ENCODE measurements at regions not wholly inside any gene's neighbourhood (a gene's known extent, or its start where the extent isn't known, plus 50 kb on each side); places are given as distances from the start of the nearest gene placed in this dataset.

DNA sequence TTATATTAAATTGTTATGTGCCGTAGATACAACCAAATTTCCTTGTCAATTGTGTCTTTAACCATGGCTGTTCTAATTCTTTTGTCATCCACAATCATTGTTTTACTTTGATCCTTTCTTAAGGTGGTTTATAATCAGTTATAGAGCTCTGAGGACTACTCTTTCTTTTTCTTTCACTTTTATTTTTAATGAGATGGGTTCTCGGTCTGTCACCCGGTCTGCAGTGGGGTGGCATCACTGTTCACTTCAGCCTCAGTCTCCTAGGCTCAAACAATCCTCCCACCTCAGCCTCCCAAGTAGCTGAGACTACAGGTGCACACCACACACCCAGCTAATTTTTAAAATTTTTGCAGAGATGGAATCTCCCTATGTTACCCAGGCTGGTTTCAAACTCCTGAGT lies 74.2 kb downstream of the ANXA2R start:
- intact Hi-C loops (cut with micrococcal nuclease), result no loop called here
- no peaks in the 10 kb centered on the region for H3K9me3 Mint-ChIP-seq
- no peaks in the 10 kb centered on the region for H3K36me3 Mint-ChIP-seq (ENCODE audit: low read depth)
- H3K27me3 Mint-ChIP-seq (ENCODE audit: low read depth), result no peaks in the 10 kb centered on the region
- no peak for DNase-seq
- peaks cover 6% of the 10 kb centered on the region for H3K4me1 Mint-ChIP-seq (ENCODE audit: low read depth)
- peak overlapping the region; percentile 32 for H3K4me3 Mint-ChIP-seq
- CTCF ChIA-PET, result interaction anchor here (0.6 to 1.1 kb wide), 2 partner anchors 27 to 57 kb away, joined by 3 to 7 read pairs; no protein-coding TSS in a partner anchor
- H3K27ac Mint-ChIP-seq, result no peak overlapping the region

DNA sequence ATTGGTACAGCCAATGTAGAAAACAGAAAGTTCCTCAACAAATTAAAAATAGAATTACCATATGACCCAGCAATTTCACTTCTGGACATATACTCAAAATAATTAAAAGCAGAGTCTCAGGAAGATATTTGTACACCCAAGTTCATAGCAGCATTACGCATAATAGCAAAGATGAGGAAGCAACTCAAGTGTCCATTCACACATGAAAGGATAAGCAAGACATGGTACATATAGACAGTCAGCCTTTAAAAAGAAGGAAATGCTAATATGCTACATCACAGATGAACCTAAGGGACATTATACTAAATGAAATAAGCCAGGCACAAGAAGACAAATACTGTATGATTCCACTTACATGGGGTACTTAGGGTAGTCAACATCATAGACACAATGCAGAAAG lies 76.7 kb downstream of the ANXA2R start:
- CTCF ChIA-PET, result interaction anchor here (1.0 kb wide), 1 partner anchor 14 kb away, joined by 3 read pairs; no protein-coding TSS in a partner anchor
- no peak overlapping the region for H3K27ac Mint-ChIP-seq

DNA sequence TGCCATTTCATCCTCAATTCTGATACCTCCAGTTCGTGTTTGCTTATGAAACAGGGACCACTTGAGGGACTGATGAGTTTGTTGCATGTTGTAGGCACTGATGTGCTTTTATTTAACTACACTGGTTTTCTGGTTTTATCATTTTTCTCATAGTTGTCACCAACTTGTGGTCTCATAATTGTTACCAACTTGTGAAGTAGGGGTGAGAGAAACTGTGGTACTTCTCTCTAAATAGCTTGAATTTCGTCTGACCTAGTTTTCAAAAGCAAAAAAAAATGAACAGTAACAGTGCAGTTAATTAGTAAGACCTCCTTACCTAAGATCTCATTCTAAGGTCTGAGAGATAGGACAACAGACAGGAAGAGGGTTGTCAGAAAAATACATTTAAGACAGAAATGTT lies 78.0 kb downstream of the ANXA2R start:
- no peaks in the 10 kb centered on the region for H3K27me3 Mint-ChIP-seq (ENCODE audit: low read depth)
- no peak overlapping the region for H3K4me3 Mint-ChIP-seq
- CTCF ChIA-PET, result interaction anchor here (1.1 kb wide), 1 partner anchor 13 kb away, joined by 3 read pairs; no protein-coding TSS in a partner anchor
- no peaks in the 10 kb centered on the region for H3K36me3 Mint-ChIP-seq (ENCODE audit: low read depth)
- H3K4me1 Mint-ChIP-seq (ENCODE audit: low read depth), result peaks cover 6% of the 10 kb centered on the region
- no peak overlapping the region for H3K27ac Mint-ChIP-seq
- no peak for DNase-seq
- intact Hi-C loops (cut with micrococcal nuclease), result no loop called here
- H3K9me3 Mint-ChIP-seq, result no peaks in the 10 kb centered on the region

More for the DNA sequence above, 76.7 kb downstream of the ANXA2R start:
- peaks cover 6% of the 10 kb centered on the region for H3K4me1 Mint-ChIP-seq (ENCODE audit: low read depth)
- intact Hi-C loops (cut with micrococcal nuclease), result no loop called here
- H3K9me3 Mint-ChIP-seq, result no peaks in the 10 kb centered on the region
- no peak for DNase-seq
- no peaks in the 10 kb centered on the region for H3K27me3 Mint-ChIP-seq (ENCODE audit: low read depth)
- no peaks in the 10 kb centered on the region for H3K36me3 Mint-ChIP-seq (ENCODE audit: low read depth)
- H3K4me3 Mint-ChIP-seq, result no peak overlapping the region

DNA sequence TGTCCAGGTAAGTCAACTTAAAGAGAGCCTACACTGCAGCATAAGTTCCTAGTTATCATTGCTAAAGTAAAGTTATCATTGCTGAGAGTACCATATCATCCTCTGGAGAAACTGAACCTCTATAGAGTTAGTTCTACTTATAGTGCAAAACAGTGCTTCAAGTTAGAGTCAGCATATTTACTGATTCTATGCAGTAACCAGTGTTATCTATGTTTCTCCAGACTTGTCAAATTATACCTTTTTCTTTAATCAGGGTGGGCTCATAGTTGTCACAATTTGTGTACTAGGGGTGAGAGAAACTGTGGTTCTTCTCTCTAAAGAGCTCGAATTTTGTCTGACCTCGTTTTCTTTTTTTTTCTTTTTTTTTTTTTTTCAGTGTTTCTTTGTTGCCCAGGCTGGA lies 79.6 kb downstream of the ANXA2R start:
- Mint-ChIP-seq H3K4me3 (no peak overlapping the region), H3K9me3 (no peaks in the 10 kb centered on the region), H3K27me3 (ENCODE audit: low read depth) (no peaks in the 10 kb centered on the region), H3K27ac (no peak overlapping the region), H3K36me3 (ENCODE audit: low read depth) (no peaks in the 10 kb centered on the region), H3K4me1 (ENCODE audit: low read depth) (no peaks in the 10 kb centered on the region)
- intact Hi-C loops (cut with micrococcal nuclease), result no loop called here
- DNase-seq, result no peak
- CTCF ChIA-PET, result interaction anchor here (0.7 kb wide), 1 partner anchor 110 kb away, joined by 3 read pairs; no protein-coding TSS in a partner anchor

DNA sequence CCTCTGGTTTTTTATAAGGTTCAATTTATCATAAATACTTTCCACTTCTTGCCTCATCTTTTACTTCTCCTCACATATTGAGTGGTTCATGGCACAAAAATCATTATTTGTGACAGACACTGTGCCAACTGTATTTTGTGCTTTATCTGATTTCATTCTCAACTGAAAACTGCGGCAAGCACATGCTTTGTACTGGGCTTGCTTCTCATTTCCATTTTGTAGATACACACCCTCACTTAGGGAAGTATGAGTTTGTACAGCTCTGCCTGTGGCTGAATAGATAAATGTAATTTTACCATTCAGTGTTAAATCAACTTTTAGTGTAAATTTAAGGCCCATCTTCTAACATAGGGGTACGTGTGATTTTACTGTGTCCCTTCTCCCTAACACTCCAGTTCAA lies 83.6 kb downstream of the ANXA2R start:
- no peak for DNase-seq
- peaks cover 4% of the 10 kb centered on the region for H3K4me1 Mint-ChIP-seq (ENCODE audit: low read depth)
- no peak overlapping the region for H3K27ac Mint-ChIP-seq
- H3K4me3 Mint-ChIP-seq, result no peak overlapping the region
- CTCF ChIA-PET, result no interaction called here
- H3K36me3 Mint-ChIP-seq (ENCODE audit: low read depth), result peaks cover 11% of the 10 kb centered on the region
- intact Hi-C loops (cut with micrococcal nuclease), result loop anchor here (10.0 kb wide), 1 partner anchor 598 kb away; the partner anchor contains the start of gene PAIP1
- H3K27me3 Mint-ChIP-seq (ENCODE audit: low read depth), result no peaks in the 10 kb centered on the region
- peaks cover 14% of the 10 kb centered on the region for H3K9me3 Mint-ChIP-seq

DNA sequence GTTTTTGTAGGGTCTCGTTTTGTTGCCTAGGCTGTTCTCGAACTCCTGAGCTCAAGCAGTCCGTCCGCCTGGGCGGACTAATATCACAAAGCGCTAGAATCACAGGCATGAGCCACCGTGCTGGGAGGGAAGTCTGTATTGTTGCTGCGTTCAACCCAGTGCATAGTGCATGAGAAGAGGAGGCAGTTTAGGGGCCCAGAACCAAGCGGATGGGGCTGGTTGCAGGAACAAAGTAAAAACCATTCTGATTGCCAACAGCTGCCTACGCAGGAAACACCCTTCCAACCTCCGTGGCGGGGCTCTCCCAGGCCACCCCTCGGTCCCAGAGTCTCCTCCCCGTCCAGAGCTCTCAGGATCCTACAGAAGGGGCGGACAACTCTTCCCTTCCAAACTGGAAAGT lies 87.1 kb downstream of the ANXA2R start:
- Mint-ChIP-seq H3K4me1 (ENCODE audit: low read depth) (peaks cover 9% of the 10 kb centered on the region), H3K36me3 (ENCODE audit: low read depth) (peaks cover 11% of the 10 kb centered on the region), H3K27ac (no peak overlapping the region), H3K9me3 (peaks cover 14% of the 10 kb centered on the region), H3K27me3 (ENCODE audit: low read depth) (no peaks in the 10 kb centered on the region), H3K4me3 (peak overlapping the region; percentile 6)
- no peak for DNase-seq
- CTCF ChIA-PET, result interaction anchor here (1.4 to 2.0 kb wide), 2 partner anchors 41 to 44 kb away, joined by 6 read pairs; no protein-coding TSS in a partner anchor
- intact Hi-C loops (cut with micrococcal nuclease), result loop anchor here (5.0 to 10.0 kb wide), 3 partner anchors 169 to 602 kb away; partner anchors contain the start of genes CCDC152, PAIP1 and ZNF131

DNA sequence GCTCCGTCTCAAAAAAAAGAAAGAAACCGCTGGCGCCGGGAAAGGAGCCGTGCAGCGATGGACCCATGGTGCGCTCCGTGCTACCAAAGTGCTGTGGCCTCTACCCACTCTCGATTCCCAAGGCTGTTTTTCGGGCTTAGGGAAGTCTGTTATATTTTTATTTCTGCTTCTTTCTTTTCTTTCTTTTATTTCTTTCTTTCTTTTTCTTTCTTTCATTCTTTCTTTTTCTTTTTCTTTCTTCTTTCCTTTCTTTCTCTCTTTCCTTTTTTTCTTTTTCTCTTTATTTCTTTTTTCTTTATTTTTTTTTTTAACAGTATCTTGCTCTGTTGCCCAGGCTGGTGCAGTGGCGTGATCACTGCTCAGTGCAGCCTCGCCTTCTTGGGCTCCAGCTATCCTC lies 87.5 kb downstream of the ANXA2R start:
- Mint-ChIP-seq H3K4me1 (ENCODE audit: low read depth) (peaks cover 9% of the 10 kb centered on the region), H3K9me3 (peaks cover 14% of the 10 kb centered on the region), H3K36me3 (ENCODE audit: low read depth) (peaks cover 11% of the 10 kb centered on the region), H3K27me3 (ENCODE audit: low read depth) (no peaks in the 10 kb centered on the region), H3K4me3 (peak overlapping the region; percentile 87), H3K27ac (peak overlapping the region; percentile 88)
- intact Hi-C loops (cut with micrococcal nuclease), result loop anchor here (5.0 to 10.0 kb wide), 3 partner anchors 170 to 602 kb away; partner anchors contain the start of genes CCDC152, PAIP1 and ZNF131
- CTCF ChIA-PET, result interaction anchor here (1.3 to 2.0 kb wide), 3 partner anchors 12 to 44 kb away, joined by 3 to 6 read pairs (median 6); no protein-coding TSS in a partner anchor
- DNase-seq, result no peak

DNA sequence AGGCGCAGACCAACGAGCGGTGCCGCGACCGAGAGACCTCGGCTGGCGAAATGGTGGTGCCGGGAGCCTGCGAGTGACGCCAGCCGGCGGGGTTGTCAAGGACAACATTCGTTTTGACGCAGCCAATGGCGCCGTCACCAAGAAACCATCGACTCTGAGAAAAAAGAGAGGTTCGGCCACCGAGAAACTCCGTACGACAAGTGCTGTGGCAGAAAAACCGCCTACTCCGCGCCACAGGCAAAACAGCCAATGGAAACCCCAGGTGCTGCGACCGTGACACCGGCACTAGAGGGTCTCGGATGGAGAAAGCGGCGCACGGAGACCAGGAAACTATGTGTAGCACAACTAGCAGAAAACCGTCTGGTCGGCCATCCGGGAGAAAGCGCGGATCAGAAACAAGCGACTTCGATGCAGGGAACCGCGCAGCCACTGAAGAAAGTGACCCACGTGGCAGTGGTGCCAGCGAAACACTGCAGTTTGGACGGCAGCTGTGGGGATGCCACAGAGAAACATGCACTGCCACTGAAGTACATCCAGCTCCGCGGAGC lies 88.8 kb downstream of the ANXA2R start:
- peak; percentile 76 for DNase-seq
- H3K4me1 Mint-ChIP-seq (ENCODE audit: low read depth), result peaks cover 9% of the 10 kb centered on the region
- CTCF ChIA-PET, result interaction anchor here (0.8 to 4.3 kb wide), 6 partner anchors 13 to 90 kb away, joined by 3 to 32 read pairs (median 6); no protein-coding TSS in a partner anchor
- no peaks in the 10 kb centered on the region for H3K27me3 Mint-ChIP-seq (ENCODE audit: low read depth)
- H3K36me3 Mint-ChIP-seq (ENCODE audit: low read depth), result peaks cover 11% of the 10 kb centered on the region
- peaks cover 14% of the 10 kb centered on the region for H3K9me3 Mint-ChIP-seq
- intact Hi-C loops (cut with micrococcal nuclease), result loop anchor here (1.0 to 10.0 kb wide), 7 partner anchors 57 to 603 kb away; partner anchors contain the start of genes CCDC152, PAIP1 and ZNF131
- H3K4me3 Mint-ChIP-seq, result peak overlapping the region; percentile 87
- peak overlapping the region; percentile 88 for H3K27ac Mint-ChIP-seq

DNA sequence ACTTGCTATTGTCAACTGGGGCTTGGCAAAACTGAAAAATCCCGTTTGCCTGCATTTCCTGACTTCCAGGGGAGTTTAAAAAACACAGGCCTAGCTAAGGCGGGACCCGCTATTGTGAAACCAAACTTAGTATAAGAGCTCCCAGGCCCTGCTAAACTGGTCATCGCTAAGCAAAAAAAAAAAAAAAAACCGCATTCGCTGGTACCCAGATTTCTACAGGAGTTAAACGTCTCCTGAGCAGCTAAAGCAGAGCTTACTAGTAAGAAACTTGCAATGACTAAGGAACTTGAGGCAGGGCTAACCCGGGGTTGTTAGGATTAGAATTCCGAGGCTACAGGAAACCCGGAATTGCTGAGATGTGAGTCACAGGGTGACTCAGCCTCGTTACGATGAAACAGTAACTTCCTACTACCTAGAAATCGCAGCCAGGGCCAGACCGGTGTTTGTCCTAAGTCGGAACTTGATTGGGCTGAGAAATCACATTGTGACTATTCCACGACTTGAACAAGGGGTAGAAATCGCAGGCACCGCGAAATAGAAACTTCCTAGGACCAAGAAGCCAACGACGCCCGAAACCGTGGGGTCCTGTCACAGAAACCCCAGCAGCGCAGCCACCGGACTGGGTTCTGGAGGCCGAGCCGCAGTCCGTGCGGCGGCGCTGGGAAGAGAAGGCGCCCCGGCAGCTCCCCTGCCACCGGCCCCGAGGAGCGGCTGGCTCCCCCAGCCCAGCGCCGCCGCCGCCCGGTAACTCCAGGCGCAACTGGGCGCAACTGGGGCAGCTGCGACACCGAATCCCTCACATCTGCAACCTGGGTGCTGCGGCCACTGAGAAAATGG lies 89.4 kb downstream of the ANXA2R start:
- CTCF ChIA-PET, result interaction anchor here (1.0 to 4.3 kb wide), 12 partner anchors 34 to 174 kb away, joined by 3 to 32 read pairs (median 6); no protein-coding TSS in a partner anchor
- Mint-ChIP-seq H3K9me3 (peaks cover 14% of the 10 kb centered on the region), H3K27ac (peak overlapping the region; percentile 88), H3K4me3 (peak overlapping the region; percentile 87), H3K4me1 (ENCODE audit: low read depth) (peaks cover 9% of the 10 kb centered on the region), H3K36me3 (ENCODE audit: low read depth) (peaks cover 11% of the 10 kb centered on the region), H3K27me3 (ENCODE audit: low read depth) (no peaks in the 10 kb centered on the region)
- peak; percentile 83 for DNase-seq
- intact Hi-C loops (cut with micrococcal nuclease), result loop anchor here (1.0 to 10.0 kb wide), 13 partner anchors 19 to 604 kb away; partner anchors contain the start of genes ANXA2R, CCDC152, PAIP1 and ZNF131

DNA sequence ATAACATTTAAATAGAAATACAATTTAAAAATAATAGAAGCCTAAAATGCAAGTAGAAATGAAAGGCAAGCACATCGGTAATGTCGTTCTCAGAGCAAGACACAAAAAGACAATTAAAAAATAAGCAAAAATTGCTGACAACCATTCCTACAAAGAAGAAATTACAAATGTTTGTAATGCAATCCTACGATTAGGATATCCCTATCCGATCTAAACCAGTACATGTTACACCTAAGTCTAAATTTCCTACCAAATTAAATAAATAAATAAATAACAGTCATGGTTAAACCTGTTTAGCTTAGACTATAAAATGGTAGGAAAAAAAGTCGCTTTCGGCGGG lies 90.0 kb downstream of the ANXA2R start:
- Mint-ChIP-seq H3K27ac (no peak overlapping the region), H3K4me3 (peak overlapping the region; percentile 87), H3K9me3 (peaks cover 11% of the 10 kb centered on the region), H3K4me1 (ENCODE audit: low read depth) (peaks cover 9% of the 10 kb centered on the region), H3K36me3 (ENCODE audit: low read depth) (peaks cover 11% of the 10 kb centered on the region), H3K27me3 (ENCODE audit: low read depth) (no peaks in the 10 kb centered on the region)
- intact Hi-C loops (cut with micrococcal nuclease), result loop anchor here (1.0 to 10.0 kb wide), 11 partner anchors 19 to 605 kb away; partner anchors contain the start of genes ANXA2R, CCDC152, PAIP1 and ZNF131
- DNase-seq, result no peak
- CTCF ChIA-PET, result interaction anchor here (1.0 to 4.3 kb wide), 12 partner anchors 12 to 174 kb away, joined by 3 to 32 read pairs (median 4); no protein-coding TSS in a partner anchor

DNA sequence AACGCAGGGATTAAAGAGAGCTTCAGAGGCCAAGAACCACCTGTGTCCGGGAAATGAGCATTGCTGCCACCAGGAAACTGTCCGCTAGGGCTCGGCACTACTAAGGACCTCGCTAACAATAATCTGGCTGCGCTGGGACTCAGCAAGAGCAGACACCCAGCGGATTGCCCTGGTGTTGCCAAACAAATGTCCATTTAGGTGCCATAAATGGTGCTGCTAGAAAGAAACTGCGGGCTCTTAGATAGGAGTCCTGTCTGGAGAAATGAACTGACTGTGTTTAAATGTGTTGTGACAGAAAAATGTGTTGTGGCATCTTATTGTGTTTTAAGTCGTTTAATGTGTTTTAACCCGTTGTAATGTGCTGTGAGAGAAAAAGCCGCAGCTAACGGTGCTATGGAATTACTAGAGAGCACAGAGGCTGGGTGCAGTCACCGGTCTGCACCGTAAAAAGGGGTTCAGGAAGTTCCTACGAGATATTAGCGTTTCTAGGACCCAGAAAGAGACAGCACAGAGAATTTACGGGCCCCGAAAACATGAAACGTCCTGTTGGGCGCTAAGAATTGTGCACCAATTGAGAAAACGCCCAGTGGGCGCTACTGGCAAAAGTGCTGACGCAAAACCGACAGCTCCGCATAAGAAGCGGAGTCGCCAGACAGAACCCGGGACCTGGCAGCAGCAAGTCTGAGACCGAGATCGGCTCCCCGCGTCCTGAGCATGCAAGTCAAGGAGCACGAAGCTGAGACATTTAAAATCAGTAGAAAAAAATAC lies 90.6 kb downstream of the ANXA2R start:
- intact Hi-C loops (cut with micrococcal nuclease), result loop anchor here (1.0 to 10.0 kb wide), 13 partner anchors 18 to 605 kb away; partner anchors contain the start of genes ANXA2R, CCDC152, PAIP1 and ZNF131
- H3K27me3 Mint-ChIP-seq (ENCODE audit: low read depth), result no peaks in the 10 kb centered on the region
- peaks cover 9% of the 10 kb centered on the region for H3K4me1 Mint-ChIP-seq (ENCODE audit: low read depth)
- CTCF ChIA-PET, result interaction anchor here (0.7 to 4.3 kb wide), 12 partner anchors 13 to 172 kb away, joined by 3 to 32 read pairs (median 4); no protein-coding TSS in a partner anchor
- H3K4me3 Mint-ChIP-seq, result peak overlapping the region; percentile 70
- peaks cover 11% of the 10 kb centered on the region for H3K36me3 Mint-ChIP-seq (ENCODE audit: low read depth)
- H3K9me3 Mint-ChIP-seq, result peaks cover 11% of the 10 kb centered on the region
- DNase-seq, result peak; percentile 69
- no peak overlapping the region for H3K27ac Mint-ChIP-seq
